ENCODE measurements at regions not wholly inside any gene's neighbourhood (a gene's known extent, or its start where the extent isn't known, plus 50 kb on each side); places are given as distances from the start of the nearest gene placed in this dataset.

DNA sequence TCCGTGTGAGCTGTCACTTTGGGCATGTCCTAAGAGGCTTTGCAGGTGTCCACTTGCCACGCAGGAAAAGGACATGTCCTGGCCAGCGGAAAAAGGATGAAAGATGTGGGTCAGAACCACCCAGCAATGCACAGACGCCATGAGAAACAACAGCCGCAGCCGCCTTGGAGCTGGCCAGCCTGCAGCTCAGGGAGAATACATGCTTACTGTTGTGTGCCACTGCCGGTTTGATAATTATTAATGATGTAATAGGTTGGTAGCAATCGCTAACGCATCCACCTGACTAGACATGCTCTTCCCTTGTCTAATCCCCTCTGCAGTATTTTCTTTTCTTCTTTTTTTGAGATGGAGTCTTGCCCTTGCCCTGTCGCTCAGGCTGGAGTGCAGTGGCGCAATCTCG is 221.7 kb downstream of the HAUS1 start:
- H3K23me2 ChIP-seq (ENCODE audit: low read depth, low read length): no peaks in the 10 kb centered on the region
- ChIA-PET CTCF (ENCODE audit: partially characterized antibody) (interaction anchor here (1.1 to 2.7 kb wide), 3 partner anchors 18 to 334 kb away, joined by 3 to 12 read pairs (median 4); no protein-coding TSS in a partner anchor), POLR2A (ENCODE audit: partially characterized antibody) (interaction anchor here (1.0 kb wide), 1 partner anchor 10 kb away, joined by 3 read pairs; no protein-coding TSS in a partner anchor)
- peaks cover 6 to 21% (median 18%) of the 10 kb centered on the region in 4 experiments for H3K4me1 ChIP-seq (replicated peaks in 1 of 4; ENCODE audit: control insufficient read depth in 3 of 4, insufficient read depth in 4 of 4, low read length in 3 of 4)
- FAIRE-seq: no peak
- H2AK5ac ChIP-seq (ENCODE audit: low read depth, low read length): no peak overlapping the region
- no peak overlapping the region for H3K9ac ChIP-seq (replicated peaks in 1 of 4; ENCODE audit: extremely low read depth in 1 of 4, low read depth in 3 of 4, low read length in 3 of 4)
- H4K8ac ChIP-seq (ENCODE audit: extremely low read depth, insufficient read depth, low read length): no peak overlapping the region
- no peak overlapping the region for H4K91ac ChIP-seq (replicated peaks; ENCODE audit: insufficient read length, low read length)
- H3K79me1 ChIP-seq (ENCODE audit: low read depth, low read length): no peaks in the 10 kb centered on the region
- WGBS, 2 experiments (ENCODE audit: extremely low coverage in 1 of 2, insufficient coverage in 1 of 2, insufficient read length in 1 of 2, insufficient replicate concordance in 2 of 2, low coverage in 1 of 2, low lambda C conversion rate in 2 of 2, missing lambda C conversion rate in 1 of 2): 85% methylated on average over 12 of the region's 12 CpGs; no CpG with 5 or more reads in 1 of the 2 experiments
- H3K18ac ChIP-seq (ENCODE audit: extremely low read depth, low read length): no peak overlapping the region
- H3K14ac ChIP-seq (ENCODE audit: insufficient read length): no peak overlapping the region
- H3K27ac ChIP-seq (ENCODE audit: low read depth, low read length): no peak overlapping the region
- DNase-seq (ENCODE audit: low read depth in 1 of 2, low spot score in 2 of 2): no peak
- no peaks in the 10 kb centered on the region for H3K27me3 ChIP-seq (replicated peaks in 1 of 4; ENCODE audit: control insufficient read depth in 3 of 4, extremely low read depth in 1 of 4, insufficient read depth in 3 of 4, low read length in 3 of 4)
- H3K56ac ChIP-seq (replicated peaks; ENCODE audit: insufficient read length, low read depth, low read length): no peak overlapping the region
- no peaks in the 10 kb centered on the region for H4K20me1 ChIP-seq (replicated peaks in 1 of 2; ENCODE audit: control insufficient read depth in 1 of 2, insufficient read depth in 2 of 2, low read length in 2 of 2)
- no peak overlapping the region for H2BK15ac ChIP-seq (ENCODE audit: low read length)
- H2BK12ac ChIP-seq (ENCODE audit: low read depth, low read length): no peak overlapping the region
- no peak overlapping the region for H2BK5ac ChIP-seq (ENCODE audit: low read depth, low read length)
- 0 out of 2 replicates have a peak overlapping the region, but pooled peaks have one; percentile 11 for H2BK20ac ChIP-seq (ENCODE audit: low read length)
- H3K9me3 ChIP-seq (ENCODE audit: insufficient read depth in 2 of 2, low read depth in 1 of 2, low read length in 1 of 2): no peaks in the 10 kb centered on the region
- H3K4me3 ChIP-seq (ENCODE audit: extremely low read depth in 1 of 4, insufficient read depth in 2 of 4, low read depth in 3 of 4, low read length in 4 of 4): no peak overlapping the region
- no peak for TF ChIP-seq YY1 (IDR thresholded peaks at IDR 0.05; ENCODE audit: low read depth, low read length)
- no peak for TF ChIP-seq E2F6 (IDR thresholded peaks at IDR 0.05)
- TF ChIP-seq RAD21 (IDR thresholded peaks at IDR 0.05 in 1 of 2, conservative IDR thresholded peaks at IDR 0.05 in 1 of 2; ENCODE audit: low read depth in 2 of 2, low read length in 2 of 2): no peak
- TF ChIP-seq TAF7 (optimal IDR thresholded peaks at IDR 0.05; ENCODE audit: borderline replicate concordance, low read depth, low read length): no peak
- no peak for TF ChIP-seq CREB1 (IDR thresholded peaks at IDR 0.05)
- no peak for TF ChIP-seq CTBP2 (IDR thresholded peaks at IDR 0.05; ENCODE audit: borderline replicate concordance, insufficient read depth, insufficient read length, low read length)
- TF ChIP-seq CBX8 (IDR thresholded peaks at IDR 0.05; ENCODE audit: borderline replicate concordance, low read depth, low read length): no peak
- H3K79me2 ChIP-seq (ENCODE audit: control insufficient read depth in 1 of 2, insufficient read depth in 2 of 2, low read length in 2 of 2): no peaks in the 10 kb centered on the region
- no peaks in the 10 kb centered on the region for H3K36me3 ChIP-seq (ENCODE audit: control insufficient read depth in 2 of 4, insufficient read depth in 4 of 4, low read length in 3 of 4)
- no peak overlapping the region for H2BK120ac ChIP-seq (replicated peaks; ENCODE audit: low read depth, low read length)
- H3K23ac ChIP-seq (ENCODE audit: insufficient read length): no peak overlapping the region
- H3K4me2 ChIP-seq (ENCODE audit: insufficient read depth in 1 of 2, low read depth in 2 of 2, low read length in 2 of 2): no peak overlapping the region
- H4K5ac ChIP-seq (ENCODE audit: insufficient read length, low read depth, low read length): no peak overlapping the region
- H3K4ac ChIP-seq (replicated peaks; ENCODE audit: insufficient read length, low read depth, low read length): no peak overlapping the region
- H2AFZ ChIP-seq (ENCODE audit: low read length): peak overlapping the region; percentile 20; the same call in 1 of the 2 replicates

Data from H1 (cell line).